ENCODE measurements at regions not wholly inside any gene's neighbourhood (a gene's known extent, or its start where the extent isn't known, plus 50 kb on each side); places are given as distances from the start of the nearest gene placed in this dataset.

DNA sequence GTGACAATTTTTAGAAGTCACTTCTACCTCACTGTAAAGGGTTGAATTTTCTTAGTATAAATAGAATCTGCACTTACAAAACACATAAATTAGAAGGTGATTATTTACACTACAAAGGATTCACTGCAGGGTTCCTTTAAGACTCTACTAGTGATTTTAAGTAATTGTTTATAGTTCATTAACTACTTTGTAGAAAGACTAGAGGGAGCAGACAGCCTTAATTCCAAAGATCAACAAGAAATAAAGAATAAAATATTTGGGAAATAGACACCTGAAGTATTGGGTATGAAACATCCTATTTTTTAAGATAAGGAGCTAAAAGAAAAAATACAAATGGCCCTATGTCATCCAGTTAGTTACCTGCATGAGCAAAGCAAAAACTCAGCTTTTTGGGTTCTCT, 360.5 kb upstream of the ALCAM start:
- DNase-seq (ENCODE audit: low read depth) = no peak
- no peak overlapping the region for H3K4me3 ChIP-seq (ENCODE audit: low read depth, low read length)
- no peak for TF ChIP-seq CTCF (IDR thresholded peaks at IDR 0.05; ENCODE audit: insufficient read depth, low read depth, low read length, missing control alignments)

GRCh38 chr3:105013657-105014056, 353.1 kb upstream of the ALCAM start:
- no peak for TF ChIP-seq CTCF (IDR thresholded peaks at IDR 0.05; ENCODE audit: insufficient read depth, low read depth, low read length, missing control alignments)
- no peak for DNase-seq (ENCODE audit: low read depth)
- H3K4me3 ChIP-seq (ENCODE audit: low read depth, low read length) = no peak overlapping the region

- no peak for TF ChIP-seq CTCF (IDR thresholded peaks at IDR 0.05; ENCODE audit: insufficient read depth, low read depth, low read length, missing control alignments)
- no peak overlapping the region for H3K4me3 ChIP-seq (ENCODE audit: low read depth, low read length)
- DNase-seq (ENCODE audit: low read depth) = no peak
Measured at GRCh38 chr3:105014631-105015030, 352.1 kb upstream of the ALCAM start.

- no peak for DNase-seq (ENCODE audit: low read depth)
- H3K4me3 ChIP-seq (ENCODE audit: low read depth, low read length) = no peak overlapping the region
- no peak for TF ChIP-seq CTCF (IDR thresholded peaks at IDR 0.05; ENCODE audit: insufficient read depth, low read depth, low read length, missing control alignments)
Measured at GRCh38 chr3:105022813-105023212, 343.9 kb upstream of the ALCAM start.

GRCh38 chr3:105030211-105030610, 336.5 kb upstream of the ALCAM start:
- DNase-seq (ENCODE audit: low read depth) = no peak
- TF ChIP-seq CTCF (IDR thresholded peaks at IDR 0.05; ENCODE audit: insufficient read depth, low read depth, low read length, missing control alignments) = no peak
- no peak overlapping the region for H3K4me3 ChIP-seq (ENCODE audit: low read depth, low read length)

DNA sequence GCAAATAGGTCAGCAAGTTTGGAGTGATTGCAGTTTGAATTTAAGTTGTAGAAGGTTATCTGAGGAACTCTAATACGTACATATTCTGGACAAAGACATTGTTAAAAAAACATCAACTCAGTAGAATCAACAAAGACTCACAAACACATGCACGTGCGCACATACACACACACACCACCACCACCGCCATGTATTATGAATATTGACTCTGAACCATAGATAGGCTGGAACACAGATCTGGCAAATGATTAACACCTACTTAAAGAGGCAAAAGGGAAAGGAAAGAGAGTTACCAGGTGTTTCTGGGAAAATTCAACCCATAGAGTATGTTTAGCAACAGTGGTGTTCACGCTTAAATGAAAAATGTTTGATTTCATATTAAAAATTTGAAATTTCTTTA, 334.2 kb upstream of the ALCAM start:
- H3K4me3 ChIP-seq (ENCODE audit: low read depth, low read length) = no peak overlapping the region
- TF ChIP-seq CTCF (IDR thresholded peaks at IDR 0.05; ENCODE audit: insufficient read depth, low read depth, low read length, missing control alignments) = no peak
- no peak for DNase-seq (ENCODE audit: low read depth)

DNA sequence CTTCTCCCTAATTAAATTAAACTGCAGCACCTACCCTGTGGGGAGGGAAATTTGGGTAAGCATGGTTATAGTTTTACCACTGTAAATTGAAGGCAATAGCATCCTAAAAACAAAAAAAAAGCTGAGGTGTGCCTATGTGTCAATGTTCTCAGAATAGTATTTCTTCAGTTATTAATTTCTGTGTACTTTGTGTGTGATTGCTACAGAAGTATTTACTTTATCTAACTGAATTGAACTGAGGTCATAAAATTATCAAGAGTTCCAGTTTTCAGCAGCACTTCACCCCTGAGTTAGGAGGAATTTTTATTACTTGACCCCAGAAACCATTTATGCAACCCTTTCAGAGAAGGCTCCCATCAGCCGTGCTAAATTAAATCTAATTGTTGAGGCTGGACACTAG, 333.6 kb upstream of the ALCAM start:
- H3K4me3 ChIP-seq (ENCODE audit: low read depth, low read length) = no peak overlapping the region
- TF ChIP-seq CTCF (IDR thresholded peaks at IDR 0.05; ENCODE audit: insufficient read depth, low read depth, low read length, missing control alignments) = no peak
- DNase-seq (ENCODE audit: low read depth) = no peak
